ENCODE measurements at regions not wholly inside any gene's neighbourhood (a gene's known extent, or its start where the extent isn't known, plus 50 kb on each side); places are given as distances from the start of the nearest gene placed in this dataset.

DNA sequence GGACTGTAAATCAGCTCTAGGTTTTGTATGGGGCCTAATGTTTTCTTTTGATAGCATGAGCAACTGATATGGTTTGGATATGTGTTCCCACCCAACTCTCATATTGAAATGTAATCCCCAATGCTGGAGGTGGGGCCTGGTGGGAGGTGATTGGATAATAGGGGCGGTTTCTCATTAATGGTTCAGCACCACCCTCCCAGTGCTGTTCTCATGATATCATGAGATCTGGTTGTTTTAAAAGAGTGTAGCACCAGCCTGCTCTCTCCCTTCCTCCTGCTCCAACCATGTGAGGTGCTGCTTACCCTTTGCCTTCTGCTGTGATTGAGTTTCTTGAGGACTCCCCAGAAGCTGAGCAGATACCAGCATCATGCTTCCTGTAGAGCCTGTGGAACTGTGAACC, 140.2 kb upstream of the SKOR2 start:
- H3K27ac ChIP-seq = no peak overlapping the region
- DNase-seq (ENCODE audit: low spot score) = no peak
- ChIA-PET POLR2A (ENCODE audit: low non-redundant PET) (no interaction called here), CTCF (no interaction called here)
- TF ChIP-seq, protein P1, sequence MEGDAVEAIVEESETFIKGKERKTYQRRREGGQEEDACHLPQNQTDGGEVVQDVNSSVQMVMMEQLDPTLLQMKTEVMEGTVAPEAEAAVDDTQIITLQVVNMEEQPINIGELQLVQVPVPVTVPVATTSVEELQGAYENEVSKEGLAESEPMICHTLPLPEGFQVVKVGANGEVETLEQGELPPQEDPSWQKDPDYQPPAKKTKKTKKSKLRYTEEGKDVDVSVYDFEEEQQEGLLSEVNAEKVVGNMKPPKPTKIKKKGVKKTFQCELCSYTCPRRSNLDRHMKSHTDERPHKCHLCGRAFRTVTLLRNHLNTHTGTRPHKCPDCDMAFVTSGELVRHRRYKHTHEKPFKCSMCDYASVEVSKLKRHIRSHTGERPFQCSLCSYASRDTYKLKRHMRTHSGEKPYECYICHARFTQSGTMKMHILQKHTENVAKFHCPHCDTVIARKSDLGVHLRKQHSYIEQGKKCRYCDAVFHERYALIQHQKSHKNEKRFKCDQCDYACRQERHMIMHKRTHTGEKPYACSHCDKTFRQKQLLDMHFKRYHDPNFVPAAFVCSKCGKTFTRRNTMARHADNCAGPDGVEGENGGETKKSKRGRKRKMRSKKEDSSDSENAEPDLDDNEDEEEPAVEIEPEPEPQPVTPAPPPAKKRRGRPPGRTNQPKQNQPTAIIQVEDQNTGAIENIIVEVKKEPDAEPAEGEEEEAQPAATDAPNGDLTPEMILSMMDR (conservative IDR thresholded peaks at IDR 0.05; ENCODE audit: low read depth) = no peak

DNA sequence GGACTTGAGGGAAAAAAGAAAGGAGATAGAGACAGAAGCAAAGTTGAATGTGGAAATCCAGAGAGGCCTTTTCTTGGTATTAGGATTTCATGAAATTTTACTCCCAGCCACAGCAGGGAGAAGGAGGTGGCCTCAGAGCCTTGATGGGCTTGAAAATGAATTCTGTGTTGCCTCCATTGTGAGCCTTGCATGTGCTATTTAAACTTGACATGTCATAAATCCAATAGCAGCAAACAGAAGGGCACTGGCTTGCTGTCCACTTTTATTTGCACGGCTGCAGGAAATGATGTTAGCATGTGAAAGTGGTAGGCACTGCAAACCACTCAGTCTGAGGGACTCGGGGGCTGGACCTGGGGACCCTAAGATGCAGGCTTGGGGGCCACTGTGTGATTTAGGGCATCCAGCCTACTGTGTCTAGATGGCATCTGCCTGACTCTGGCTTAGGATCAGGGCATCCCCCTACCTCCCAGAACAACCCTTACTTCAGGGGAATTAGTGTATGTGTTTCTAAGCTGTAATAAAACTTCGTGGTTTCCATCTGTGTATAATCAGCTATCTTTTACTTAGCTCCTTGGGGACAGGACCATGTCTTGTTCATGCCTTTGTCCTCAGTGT, 139.1 kb upstream of the SKOR2 start:
- POLR2A ChIA-PET (ENCODE audit: low non-redundant PET) = no interaction called here

DNA sequence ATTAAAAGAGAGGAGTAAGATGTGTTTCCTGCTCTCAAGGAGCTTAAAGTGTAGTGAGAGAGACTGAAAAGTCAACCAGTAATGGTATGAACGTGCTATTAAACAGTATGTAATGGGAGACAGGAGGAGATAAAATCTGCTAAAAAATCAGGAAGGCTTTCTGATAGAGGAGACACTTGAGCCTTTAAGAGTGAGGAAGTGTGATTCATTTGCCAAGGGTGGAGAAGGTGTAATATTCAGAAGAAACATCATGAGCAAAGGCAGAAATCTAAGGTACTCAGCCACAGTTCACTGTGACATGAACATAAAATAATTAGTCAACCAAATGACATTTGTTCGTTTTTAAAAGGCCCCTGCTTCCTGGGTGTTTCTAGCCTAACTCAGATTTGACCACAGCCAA, 137.8 kb upstream of the SKOR2 start:
- POLR2A ChIA-PET (ENCODE audit: low non-redundant PET) = no interaction called here
- CTCF ChIA-PET = no interaction called here
- no peak for DNase-seq (ENCODE audit: low spot score)
- H3K27ac ChIP-seq = no peak overlapping the region
- TF ChIP-seq, protein P1 (conservative IDR thresholded peaks at IDR 0.05; ENCODE audit: low read depth) = no peak

More for the DNA sequence above, 139.1 kb upstream of the SKOR2 start:
- CTCF ChIA-PET = no interaction called here
- TF ChIP-seq, protein P1 (conservative IDR thresholded peaks at IDR 0.05; ENCODE audit: low read depth) = no peak
- H3K27ac ChIP-seq = no peak overlapping the region
- no peak for DNase-seq (ENCODE audit: low spot score)

DNA sequence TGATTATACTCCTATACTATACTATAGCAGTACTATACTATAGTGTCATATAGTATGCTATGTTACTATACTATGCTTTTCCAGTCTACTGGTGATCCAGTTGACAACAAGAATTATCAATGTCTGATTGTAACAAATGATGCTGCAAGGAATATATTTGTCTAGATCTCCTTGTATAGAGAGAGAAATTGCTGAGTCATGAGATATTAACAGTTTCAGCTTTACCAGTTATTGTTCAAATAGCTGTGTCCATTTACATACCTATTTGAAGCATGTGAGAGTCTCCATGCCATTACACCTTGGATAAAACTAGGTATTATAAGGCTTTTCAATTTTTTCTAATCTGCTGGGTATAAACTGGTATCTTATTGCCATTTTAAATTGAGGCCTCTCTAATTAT, 136.4 kb upstream of the SKOR2 start:
- TF ChIP-seq, protein P1 (conservative IDR thresholded peaks at IDR 0.05; ENCODE audit: low read depth) = no peak
- POLR2A ChIA-PET (ENCODE audit: low non-redundant PET) = no interaction called here
- H3K27ac ChIP-seq = no peak overlapping the region
- CTCF ChIA-PET = no interaction called here
- DNase-seq (ENCODE audit: low spot score) = no peak

DNA sequence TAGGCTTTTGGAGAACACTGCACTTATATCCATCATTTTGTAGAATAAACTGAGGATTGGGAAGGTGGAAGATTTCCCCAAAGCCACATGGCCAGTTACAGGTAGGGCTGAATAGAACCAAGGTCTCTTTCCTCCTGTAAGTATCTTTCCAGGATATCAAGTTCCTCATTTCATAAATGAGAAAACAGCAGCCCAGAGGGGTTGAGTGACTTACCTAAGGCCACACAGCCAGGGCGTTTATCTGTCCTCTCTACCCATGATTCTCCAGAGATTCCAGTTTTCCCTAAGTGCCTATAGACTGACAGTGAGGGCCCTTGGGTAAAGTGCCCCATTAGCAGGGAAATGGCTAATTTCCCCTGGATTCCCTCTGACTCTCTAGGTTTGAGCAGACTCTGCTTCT, 132.3 kb upstream of the SKOR2 start:
- H3K27ac ChIP-seq = no peak overlapping the region
- TF ChIP-seq, protein P1 (conservative IDR thresholded peaks at IDR 0.05; ENCODE audit: low read depth) = no peak
- DNase-seq (ENCODE audit: low spot score) = no peak
- POLR2A ChIA-PET (ENCODE audit: low non-redundant PET) = no interaction called here
- CTCF ChIA-PET = no interaction called here

DNA sequence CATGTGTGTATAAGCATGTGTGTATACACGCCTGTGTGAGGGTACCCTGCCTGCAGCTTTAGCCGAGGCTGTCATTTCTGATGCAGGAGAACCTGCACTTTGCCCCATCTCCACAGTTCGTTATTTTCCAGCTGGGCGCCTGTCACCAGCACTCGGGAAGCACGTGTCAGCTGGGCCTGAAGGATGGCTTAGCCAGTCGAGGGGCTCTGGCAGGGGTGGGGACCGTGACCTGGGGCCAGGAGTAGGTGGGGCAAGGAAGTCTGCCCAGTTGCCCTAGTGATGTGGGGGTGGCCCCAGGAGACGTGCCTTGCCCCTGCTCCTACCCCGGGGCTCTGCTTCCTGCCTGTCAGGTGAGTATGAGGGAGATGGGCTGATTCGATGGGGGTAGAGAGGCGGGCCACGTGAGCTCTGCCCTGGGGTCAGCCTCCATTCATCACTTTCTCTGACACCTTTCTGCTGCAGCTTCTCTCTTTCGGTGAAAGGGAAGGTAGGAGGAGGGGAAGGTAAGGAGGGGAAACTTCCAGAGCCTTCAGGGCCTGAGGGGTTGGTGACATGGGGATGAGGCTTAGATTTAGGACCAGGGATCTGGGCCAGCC, 130.6 kb upstream of the SKOR2 start:
- ChIA-PET POLR2A (ENCODE audit: low non-redundant PET) (no interaction called here), CTCF (no interaction called here)
- TF ChIP-seq, protein P1 (conservative IDR thresholded peaks at IDR 0.05; ENCODE audit: low read depth) = no peak
- DNase-seq (ENCODE audit: low spot score) = no peak
- H3K27ac ChIP-seq = no peak overlapping the region

All from RWPE1 (cell line).